ENCODE measurements at regions not wholly inside any gene's neighbourhood (a gene's known extent, or its start where the extent isn't known, plus 50 kb on each side); places are given as distances from the start of the nearest gene placed in this dataset.
"Not testable (repeated sequence)": the region's sequence is repeated elsewhere in the genome, so short reads cannot be mapped to it uniquely, and the experiment has no call there.

GRCh38 chr12:42728287-42728686 lies 138.7 kb upstream of the PRICKLE1 start:
- no peak for ATAC-seq (ENCODE audit: low read depth)

DNA sequence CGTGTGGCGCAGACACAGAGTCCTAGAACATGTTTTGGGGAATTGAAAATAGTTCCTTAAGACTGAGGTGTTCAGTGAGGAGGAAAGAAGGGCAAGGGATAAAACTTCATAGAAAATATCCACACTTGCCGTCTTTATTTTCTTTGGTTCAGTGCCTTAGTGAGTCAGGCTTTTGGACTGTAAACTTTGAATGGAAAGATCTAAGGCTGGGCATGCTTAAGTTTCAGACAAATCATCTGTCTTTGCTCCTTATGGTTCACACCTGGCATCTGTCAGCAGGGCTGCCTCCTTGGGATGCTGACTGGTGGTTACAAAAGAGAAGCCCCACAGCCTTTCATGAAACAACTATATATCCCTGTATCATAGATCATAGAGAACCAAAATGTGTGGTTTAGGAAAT lies 136.3 kb upstream of the PRICKLE1 start:
- DNase-seq (ENCODE audit: low spot score) (no peak), ATAC-seq (ENCODE audit: low read depth) (peak; percentile 54; the same call in 2 of the 3 replicates)

More at GRCh38 chr12:42728287-42728686, 138.7 kb upstream of the PRICKLE1 start:
- H3K27ac ChIP-seq (ENCODE audit: poor library complexity, severe bottlenecking) = no peak overlapping the region
- DNase-seq (ENCODE audit: low spot score) = no peak
- no peaks in the 10 kb centered on the region for H3K9me3 ChIP-seq (ENCODE audit: severe bottlenecking)
- H3K36me3 ChIP-seq (ENCODE audit: low read depth) = no peaks in the 10 kb centered on the region
- no peak overlapping the region for H3K4me3 ChIP-seq (ENCODE audit: severe bottlenecking)
- TF ChIP-seq CTCF (IDR thresholded peaks at IDR 0.05; ENCODE audit: poor library complexity, severe bottlenecking) = no peak
- H3K4me1 ChIP-seq (ENCODE audit: insufficient read depth, poor library complexity, severe bottlenecking) = no peaks in the 10 kb centered on the region
- H3K27me3 ChIP-seq (ENCODE audit: insufficient read depth, poor library complexity, severe bottlenecking) = no peaks in the 10 kb centered on the region

DNA sequence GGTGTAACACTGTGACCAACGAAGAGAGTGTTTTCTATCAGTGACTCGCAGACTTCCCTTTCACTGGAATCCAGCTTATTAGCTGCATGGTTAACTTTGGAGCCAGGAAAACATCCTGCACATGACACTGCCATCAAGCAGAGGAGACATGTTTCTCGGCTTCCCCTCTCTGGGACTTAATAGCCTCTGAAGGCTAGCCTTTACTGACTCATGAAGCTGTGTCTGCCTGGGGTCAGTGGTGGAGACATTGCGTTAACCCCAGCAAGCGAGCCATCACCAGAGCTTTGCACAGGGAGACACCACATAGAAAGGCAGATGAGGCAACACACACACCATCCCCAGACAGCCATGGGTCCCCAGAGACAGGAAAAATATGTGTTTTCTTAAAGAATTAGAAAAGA lies 126.9 kb upstream of the PRICKLE1 start:
- no peak for DNase-seq (ENCODE audit: low spot score)
- H3K36me3 ChIP-seq (ENCODE audit: low read depth) = no peaks in the 10 kb centered on the region
- TF ChIP-seq CTCF (IDR thresholded peaks at IDR 0.05; ENCODE audit: poor library complexity, severe bottlenecking) = no peak
- H3K27ac ChIP-seq (ENCODE audit: poor library complexity, severe bottlenecking) = no peak overlapping the region
- H3K27me3 ChIP-seq (ENCODE audit: insufficient read depth, poor library complexity, severe bottlenecking) = no peaks in the 10 kb centered on the region
- no peak for ATAC-seq (ENCODE audit: low read depth)
- no peaks in the 10 kb centered on the region for H3K4me1 ChIP-seq (ENCODE audit: insufficient read depth, poor library complexity, severe bottlenecking)
- no peaks in the 10 kb centered on the region for H3K9me3 ChIP-seq (ENCODE audit: severe bottlenecking)
- no peak overlapping the region for H3K4me3 ChIP-seq (ENCODE audit: severe bottlenecking)

More for the DNA sequence above, 136.3 kb upstream of the PRICKLE1 start:
- H3K27me3 ChIP-seq (ENCODE audit: insufficient read depth, poor library complexity, severe bottlenecking) = no peaks in the 10 kb centered on the region
- no peak for TF ChIP-seq CTCF (IDR thresholded peaks at IDR 0.05; ENCODE audit: poor library complexity, severe bottlenecking)
- no peaks in the 10 kb centered on the region for H3K9me3 ChIP-seq (ENCODE audit: severe bottlenecking)
- H3K4me3 ChIP-seq (ENCODE audit: severe bottlenecking) = no peak overlapping the region
- no peaks in the 10 kb centered on the region for H3K36me3 ChIP-seq (ENCODE audit: low read depth)
- no peak overlapping the region for H3K27ac ChIP-seq (ENCODE audit: poor library complexity, severe bottlenecking)
- no peaks in the 10 kb centered on the region for H3K4me1 ChIP-seq (ENCODE audit: insufficient read depth, poor library complexity, severe bottlenecking)

DNA sequence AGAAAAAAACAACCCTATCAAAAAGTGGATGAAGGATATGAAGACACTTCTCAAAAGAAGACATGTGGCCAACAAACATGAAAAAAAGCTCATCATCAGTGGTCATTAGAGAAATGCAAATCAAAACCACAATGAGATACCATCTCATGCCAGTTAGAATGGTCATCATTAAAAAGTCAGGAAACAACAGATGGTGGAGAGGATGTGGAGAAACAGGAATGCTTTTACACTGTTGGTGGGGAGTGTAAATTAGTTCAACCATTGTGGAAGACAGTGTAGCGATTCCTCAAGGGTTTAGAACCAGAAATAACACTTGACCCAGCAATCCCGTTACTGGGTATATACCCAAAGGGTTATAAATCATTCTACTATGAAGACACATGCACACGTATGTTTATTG lies 124.0 kb upstream of the PRICKLE1 start:
- H3K27me3 ChIP-seq (ENCODE audit: insufficient read depth, poor library complexity, severe bottlenecking); DNase-seq (ENCODE audit: low spot score); ATAC-seq (ENCODE audit: low read depth); H3K4me1 ChIP-seq (ENCODE audit: insufficient read depth, poor library complexity, severe bottlenecking); H3K9me3 ChIP-seq (ENCODE audit: severe bottlenecking); H3K4me3 ChIP-seq (ENCODE audit: severe bottlenecking); H3K36me3 ChIP-seq (ENCODE audit: low read depth); H3K27ac ChIP-seq (ENCODE audit: poor library complexity, severe bottlenecking): not testable (repeated sequence)

DNA sequence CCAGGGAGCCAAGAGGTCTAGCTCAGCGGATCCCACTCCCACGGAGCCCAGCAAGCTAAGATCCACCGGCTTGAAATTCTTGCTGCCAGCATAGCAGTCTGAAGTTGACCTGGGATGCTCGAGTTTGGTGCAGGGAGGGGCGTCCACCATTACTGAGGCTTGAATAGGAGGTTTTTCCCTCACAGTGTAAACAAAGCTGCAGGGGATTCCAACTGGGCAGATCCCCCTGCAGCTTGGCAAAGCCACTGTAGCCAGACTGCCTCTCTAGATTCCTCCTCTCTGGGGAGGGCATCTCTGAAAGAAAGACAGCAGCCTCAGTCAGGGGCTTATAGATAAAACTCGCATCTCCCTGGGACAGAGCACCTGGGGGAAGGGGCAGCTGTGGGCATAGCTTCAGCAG lies 118.8 kb upstream of the PRICKLE1 start:
- H3K36me3 ChIP-seq (ENCODE audit: low read depth); H3K27me3 ChIP-seq (ENCODE audit: insufficient read depth, poor library complexity, severe bottlenecking); H3K27ac ChIP-seq (ENCODE audit: poor library complexity, severe bottlenecking); H3K4me3 ChIP-seq (ENCODE audit: severe bottlenecking); ATAC-seq (ENCODE audit: low read depth); H3K9me3 ChIP-seq (ENCODE audit: severe bottlenecking); DNase-seq (ENCODE audit: low spot score): not testable (repeated sequence)
- peaks cover 18% of the 10 kb centered on the region for H3K4me1 ChIP-seq (ENCODE audit: insufficient read depth, poor library complexity, severe bottlenecking)

- H3K4me1 ChIP-seq (ENCODE audit: insufficient read depth, poor library complexity, severe bottlenecking) = peaks cover 18% of the 10 kb centered on the region
- no peaks in the 10 kb centered on the region for H3K27me3 ChIP-seq (ENCODE audit: insufficient read depth, poor library complexity, severe bottlenecking)
- no peak overlapping the region for H3K27ac ChIP-seq (ENCODE audit: poor library complexity, severe bottlenecking)
- no peaks in the 10 kb centered on the region for H3K9me3 ChIP-seq (ENCODE audit: severe bottlenecking)
- TF ChIP-seq CTCF (IDR thresholded peaks at IDR 0.05; ENCODE audit: poor library complexity, severe bottlenecking) = no peak
- H3K36me3 ChIP-seq (ENCODE audit: low read depth) = no peaks in the 10 kb centered on the region
- no peak for ATAC-seq (ENCODE audit: low read depth)
- no peak overlapping the region for H3K4me3 ChIP-seq (ENCODE audit: severe bottlenecking)
- DNase-seq (ENCODE audit: low spot score) = no peak
These were observed 118.0 kb upstream of the PRICKLE1 start for GRCh38 chr12:42707312-42708226.
